K562 (cell line): ENCODE measurements at regions not wholly inside any gene's neighbourhood (a gene's known extent, or its start where the extent isn't known, plus 50 kb on each side); places are given as distances from the start of the nearest gene placed in this dataset.

ENCODE experiments used
- HNRNPK ChIP-seq: fragments of 200-400 bp; formaldehyde crosslinking; IDR thresholded peaks from one replicate; pipeline ENCODE4 v1.6.1; 2018; ENCODE audit warnings: mild to moderate bottlenecking, low read depth, low read length; ENCODE audit not compliant: poor library complexity, severe bottlenecking
- SRSF1 ChIP-seq: fragments of 200-400 bp; formaldehyde crosslinking; IDR thresholded peaks from 2 replicates; pipeline ENCODE4 v1.6.1; 2017; ENCODE audit warnings: mild to moderate bottlenecking, low read depth, low read length, moderate library complexity
- TCF7L2 ChIP-seq: fragments of 150-350 bp; IDR thresholded peaks from 2 replicates; pipeline ENCODE4 v1.6.1; 2016; ENCODE audit warnings: low read depth, mild to moderate bottlenecking, low read length, moderate library complexity
- TF ChIP-seq, protein P1 (sequence below), 3 experiments: IDR thresholded peaks in 2 of 3; conservative IDR thresholded peaks in 1 of 3; 2 replicates each; pipeline ENCODE4 v1.5.1; 2011 to 2012; ENCODE audit warnings: low read length in 3 of 3, mild to moderate bottlenecking in 3 of 3, control low read depth in 2 of 3, improper control_type of control experiment in 1 of 3, inconsistent platforms in 1 of 3, low read depth in 1 of 3, mixed read lengths in 1 of 3, moderate library complexity in 1 of 3; ENCODE audit not compliant: insufficient read depth in 2 of 3
- TF ChIP-seq, protein P2 (sequence below): sonication (generic); formaldehyde crosslinking; IDR thresholded peaks from 2 replicates; pipeline ENCODE4 v1.8.0; 2022; ENCODE audit warnings: missing genetic modification reagents, mild to moderate bottlenecking, borderline replicate concordance
- TF ChIP-seq, protein P3 (sequence below): fragments of 450-650 bp; formaldehyde crosslinking; IDR thresholded peaks from 2 replicates; pipeline ENCODE4 v1.4.0; 2022; ENCODE audit warnings: missing genetic modification characterization

DNA sequence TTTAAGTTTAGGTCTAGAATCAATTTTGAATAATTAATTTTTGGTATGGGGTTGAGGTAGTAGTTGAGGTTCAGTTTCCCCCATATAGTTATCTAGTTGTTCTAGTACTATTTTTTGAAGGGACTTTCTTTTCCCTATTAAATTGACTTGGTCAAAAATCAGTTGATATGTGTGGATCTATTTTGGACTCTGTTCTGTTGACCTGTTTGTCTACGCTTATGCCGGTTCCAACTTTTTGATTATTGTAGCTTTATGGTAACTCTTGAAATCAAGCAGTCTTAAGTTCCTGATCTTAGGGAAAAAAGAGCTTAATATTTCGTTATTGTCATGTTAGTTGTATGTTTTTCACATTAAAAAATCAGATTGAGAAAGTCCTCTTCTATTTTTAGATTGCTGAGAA is 60.7 kb downstream of the FOXD2 start:
- TF ChIP-seq, protein P1, sequence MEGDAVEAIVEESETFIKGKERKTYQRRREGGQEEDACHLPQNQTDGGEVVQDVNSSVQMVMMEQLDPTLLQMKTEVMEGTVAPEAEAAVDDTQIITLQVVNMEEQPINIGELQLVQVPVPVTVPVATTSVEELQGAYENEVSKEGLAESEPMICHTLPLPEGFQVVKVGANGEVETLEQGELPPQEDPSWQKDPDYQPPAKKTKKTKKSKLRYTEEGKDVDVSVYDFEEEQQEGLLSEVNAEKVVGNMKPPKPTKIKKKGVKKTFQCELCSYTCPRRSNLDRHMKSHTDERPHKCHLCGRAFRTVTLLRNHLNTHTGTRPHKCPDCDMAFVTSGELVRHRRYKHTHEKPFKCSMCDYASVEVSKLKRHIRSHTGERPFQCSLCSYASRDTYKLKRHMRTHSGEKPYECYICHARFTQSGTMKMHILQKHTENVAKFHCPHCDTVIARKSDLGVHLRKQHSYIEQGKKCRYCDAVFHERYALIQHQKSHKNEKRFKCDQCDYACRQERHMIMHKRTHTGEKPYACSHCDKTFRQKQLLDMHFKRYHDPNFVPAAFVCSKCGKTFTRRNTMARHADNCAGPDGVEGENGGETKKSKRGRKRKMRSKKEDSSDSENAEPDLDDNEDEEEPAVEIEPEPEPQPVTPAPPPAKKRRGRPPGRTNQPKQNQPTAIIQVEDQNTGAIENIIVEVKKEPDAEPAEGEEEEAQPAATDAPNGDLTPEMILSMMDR (IDR thresholded peaks at IDR 0.05 in 2 of 3, conservative IDR thresholded peaks at IDR 0.05 in 1 of 3; ENCODE audit: insufficient read depth in 2 of 3, low read depth in 1 of 3, low read length in 3 of 3) = no peak
- no peak for TF ChIP-seq TCF7L2
- TF ChIP-seq SRSF1 = no peak
- TF ChIP-seq, protein P2, sequence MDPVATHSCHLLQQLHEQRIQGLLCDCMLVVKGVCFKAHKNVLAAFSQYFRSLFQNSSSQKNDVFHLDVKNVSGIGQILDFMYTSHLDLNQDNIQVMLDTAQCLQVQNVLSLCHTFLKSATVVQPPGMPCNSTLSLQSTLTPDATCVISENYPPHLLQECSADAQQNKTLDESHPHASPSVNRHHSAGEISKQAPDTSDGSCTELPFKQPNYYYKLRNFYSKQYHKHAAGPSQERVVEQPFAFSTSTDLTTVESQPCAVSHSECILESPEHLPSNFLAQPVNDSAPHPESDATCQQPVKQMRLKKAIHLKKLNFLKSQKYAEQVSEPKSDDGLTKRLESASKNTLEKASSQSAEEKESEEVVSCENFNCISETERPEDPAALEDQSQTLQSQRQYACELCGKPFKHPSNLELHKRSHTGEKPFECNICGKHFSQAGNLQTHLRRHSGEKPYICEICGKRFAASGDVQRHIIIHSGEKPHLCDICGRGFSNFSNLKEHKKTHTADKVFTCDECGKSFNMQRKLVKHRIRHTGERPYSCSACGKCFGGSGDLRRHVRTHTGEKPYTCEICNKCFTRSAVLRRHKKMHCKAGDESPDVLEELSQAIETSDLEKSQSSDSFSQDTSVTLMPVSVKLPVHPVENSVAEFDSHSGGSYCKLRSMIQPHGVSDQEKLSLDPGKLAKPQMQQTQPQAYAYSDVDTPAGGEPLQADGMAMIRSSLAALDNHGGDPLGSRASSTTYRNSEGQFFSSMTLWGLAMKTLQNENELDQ (CRISPR knock-in tag) = no peak
- no peak for TF ChIP-seq HNRNPK
- TF ChIP-seq, protein P3, sequence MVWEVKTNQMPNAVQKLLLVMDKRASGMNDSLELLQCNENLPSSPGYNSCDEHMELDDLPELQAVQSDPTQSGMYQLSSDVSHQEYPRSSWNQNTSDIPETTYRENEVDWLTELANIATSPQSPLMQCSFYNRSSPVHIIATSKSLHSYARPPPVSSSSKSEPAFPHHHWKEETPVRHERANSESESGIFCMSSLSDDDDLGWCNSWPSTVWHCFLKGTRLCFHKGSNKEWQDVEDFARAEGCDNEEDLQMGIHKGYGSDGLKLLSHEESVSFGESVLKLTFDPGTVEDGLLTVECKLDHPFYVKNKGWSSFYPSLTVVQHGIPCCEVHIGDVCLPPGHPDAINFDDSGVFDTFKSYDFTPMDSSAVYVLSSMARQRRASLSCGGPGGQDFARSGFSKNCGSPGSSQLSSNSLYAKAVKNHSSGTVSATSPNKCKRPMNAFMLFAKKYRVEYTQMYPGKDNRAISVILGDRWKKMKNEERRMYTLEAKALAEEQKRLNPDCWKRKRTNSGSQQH = no peak
